SU-DHL-6 (cell line): ENCODE measurements at regions not wholly inside any gene's neighbourhood (a gene's known extent, or its start where the extent isn't known, plus 50 kb on each side); places are given as distances from the start of the nearest gene placed in this dataset.

Experiments used
- H2AFZ ChIP-seq: fragments of 200-600 bp; sonication (generic); 2 replicates; pipeline ENCODE4 v1.6.1; 2014; ENCODE audit warnings: low read depth, mild to moderate bottlenecking, moderate library complexity, mixed read lengths, antibody characterized with exemption, low read length; ENCODE audit not compliant: severe bottlenecking
- H3F3A ChIP-seq: fragments of 200-600 bp; shearing (Covaris generic); 2 replicates; pipeline ENCODE4 v1.6.0; 2016; ENCODE audit warnings: antibody characterized with exemption, mild to moderate bottlenecking; ENCODE audit not compliant: insufficient read depth
- H3K27ac ChIP-seq: fragments of 200-600 bp; sonication (generic); 2 replicates; pipeline ENCODE4 v1.5.1; 2016; ENCODE audit warnings: low read depth, mild to moderate bottlenecking, low read length, moderate library complexity, mixed read lengths
- H3K27me3 ChIP-seq: fragments of 200-600 bp; sonication (generic), shearing (Covaris generic); 2 replicates; pipeline ENCODE4 v1.6.0; 2014; ENCODE audit warnings: mild to moderate bottlenecking, low read length
- H3K36me3 ChIP-seq: fragments of 200-600 bp; sonication (generic); 2 replicates; pipeline ENCODE4 v1.6.1; 2014; ENCODE audit warnings: mild to moderate bottlenecking, low read length, mixed read lengths
- H3K4me2 ChIP-seq: fragments of 300-600, 200-600 bp; shearing (Covaris generic), sonication (generic); 2 replicates; pipeline ENCODE4 v1.6.0; 2014; ENCODE audit warnings: low read length, low read depth, mild to moderate bottlenecking; ENCODE audit not compliant: poor library complexity, severe bottlenecking
- H3K4me3 ChIP-seq: fragments of 200-600 bp; sonication (generic); 2 replicates; pipeline ENCODE4 v1.5.1; 2014; ENCODE audit warnings: antibody characterized with exemption, low read length, mild to moderate bottlenecking, mixed read lengths; ENCODE audit not compliant: insufficient read depth, poor library complexity, severe bottlenecking
- H3K79me2 ChIP-seq: fragments of 200-600 bp; sonication (generic); 2 replicates; pipeline ENCODE4 v1.6.1; 2014; ENCODE audit warnings: mild to moderate bottlenecking, low read length, moderate library complexity; ENCODE audit not compliant: insufficient read depth
- H3K9ac ChIP-seq: fragments of 200-600 bp; sonication (generic); 2 replicates; pipeline ENCODE4 v1.7.0; 2014; ENCODE audit warnings: mild to moderate bottlenecking, low read length
- H3K9me2 ChIP-seq: fragments of 200-600 bp; sonication (generic); replicated peaks from 2 replicates; pipeline ENCODE4 v1.6.1; 2014; ENCODE audit warnings: low read length; ENCODE audit not compliant: insufficient read depth
- H3K9me3 ChIP-seq: fragments of 200-600 bp; sonication (generic); 2 replicates; pipeline ENCODE4 v1.6.1; 2014; ENCODE audit warnings: low read length, mixed read lengths; ENCODE audit not compliant: insufficient read depth
- H4K20me1 ChIP-seq: fragments of 200-600 bp; sonication (generic); 2 replicates; pipeline ENCODE4 v1.6.1; 2014; ENCODE audit warnings: low read depth, mild to moderate bottlenecking, antibody characterized with exemption, low read length, moderate library complexity, mixed read lengths
- CTCF ChIP-seq: fragments of 200-600 bp; sonication (generic); IDR thresholded peaks from one replicate; pipeline ENCODE4 v1.5.1; 2017; ENCODE audit warnings: antibody characterized with exemption, mild to moderate bottlenecking, low read length, moderate library complexity; ENCODE audit not compliant: insufficient read depth, poor library complexity, severe bottlenecking
- EZH2phosphoT487 ChIP-seq: fragments of 200-600 bp; sonication (generic), shearing (Covaris generic); conservative IDR thresholded peaks from 2 replicates; pipeline ENCODE4 v1.6.1; 2018; ENCODE audit warnings: mild to moderate bottlenecking, antibody characterized with exemption, low read length, moderate library complexity, mixed read lengths

- no peak overlapping the region for H3K9ac ChIP-seq
- no peak overlapping the region for H2AFZ ChIP-seq
- 0 out of 2 replicates have a peak, but pooled peaks cover 2% of the 10 kb centered on the region for H3K36me3 ChIP-seq
- no peaks in the 10 kb centered on the region for H3K27me3 ChIP-seq
- H4K20me1 ChIP-seq, result no peaks in the 10 kb centered on the region
- no peak for TF ChIP-seq EZH2phosphoT487
- TF ChIP-seq CTCF, result no peak
- no peaks in the 10 kb centered on the region for H3K79me2 ChIP-seq
- H3K9me2 ChIP-seq, result no peaks in the 10 kb centered on the region
- no peak overlapping the region for H3K4me3 ChIP-seq
- H3K27ac ChIP-seq, result no peak overlapping the region
- no peaks in the 10 kb centered on the region; the same call in 1 of the 2 replicates for H3K9me3 ChIP-seq
- H3F3A ChIP-seq, result no peaks in the 10 kb centered on the region
- no peak overlapping the region for H3K4me2 ChIP-seq
Measured at GRCh38 chr6:67825201-67825895, 809.7 kb upstream of the ADGRB3 start.

GRCh38 chr6:67818322-67818721, 816.8 kb upstream of the ADGRB3 start:
- Histone ChIP-seq H3F3A (no peaks in the 10 kb centered on the region), H3K79me2 (no peaks in the 10 kb centered on the region), H3K27ac (no peak overlapping the region), H3K9ac (no peak overlapping the region), H3K4me2 (no peak overlapping the region), H3K9me2 (no peaks in the 10 kb centered on the region), H3K36me3 (no peaks in the 10 kb centered on the region), H3K27me3 (no peaks in the 10 kb centered on the region), H3K9me3 (peaks cover 8% of the 10 kb centered on the region; the same call in 1 of the 2 replicates), H4K20me1 (no peaks in the 10 kb centered on the region), H3K4me3 (no peak overlapping the region), H2AFZ (peak overlapping the region; percentile 37)
- TF ChIP-seq EZH2phosphoT487 (no peak), CTCF (no peak)

- Histone ChIP-seq H3K4me2 (no peak overlapping the region), H3F3A (no peaks in the 10 kb centered on the region), H3K79me2 (no peaks in the 10 kb centered on the region), H2AFZ (no peak overlapping the region), H3K9ac (no peak overlapping the region), H4K20me1 (no peaks in the 10 kb centered on the region), H3K4me3 (no peak overlapping the region), H3K27me3 (no peaks in the 10 kb centered on the region), H3K27ac (no peak overlapping the region), H3K9me2 (no peaks in the 10 kb centered on the region), H3K36me3 (no peaks in the 10 kb centered on the region), H3K9me3 (peaks cover 27% of the 10 kb centered on the region; the same call in 1 of the 2 replicates)
- no peak for TF ChIP-seq EZH2phosphoT487
- TF ChIP-seq CTCF, result no peak
Measured at GRCh38 chr6:67815623-67816022, 819.5 kb upstream of the ADGRB3 start.
